K562 (cell line): ENCODE measurements at regions not wholly inside any gene's neighbourhood (a gene's known extent, or its start where the extent isn't known, plus 50 kb on each side); places are given as distances from the start of the nearest gene placed in this dataset.

Experiments used
- ATAC-seq: fragments of 200-7000 bp; cut with Tn5 transposase; 3 replicates; pipeline ENCODE4 v1.9.1; 2020; ENCODE audit warnings: moderate library complexity
- BruUV-seq: library from RNA; stranded (reverse); fragments of 400-500 nt; replicated peaks from 2 replicates; lab custom pipeline; 2021; lab: Mats Ljungman, UMichigan
- CTCF ChIA-PET: fragments of 300-600 bp; formaldehyde crosslinking; extraction: SDS; loops from one replicate; lab custom pipeline; 2021; ENCODE audit warnings: low intra/inter-chr PET ratio; lab: Yijun Ruan, JAX
- POLR2A ChIA-PET: fragments of 300-600, 350-650 bp; sonication (Branson Sonifier 250); formaldehyde crosslinking; extraction: SDS; loops from one replicate; lab custom pipeline; 2021; ENCODE audit warnings: antibody characterized with exemption, inconsistent platforms; lab: Yijun Ruan, JAX
- DNase-seq, 4 experiments: peaks; one replicate each; pipeline versions ENCODE4 v3.0.0 to v3.0.0-alpha.2; 2011 to 2018; ENCODE audit warnings: low spot score in 3 of 4, mixed read lengths in 3 of 4; ENCODE audit errors: extremely low read depth in 1 of 4
- FAIRE-seq: peaks from 2 replicates; lab custom pipeline; 2011; peaks lifted over from hg19 to GRCh38; lab: Jason Lieb, UNC
- H2AFZ ChIP-seq: 2 replicates; pipeline ENCODE4 v1.6.0; 2011; ENCODE audit warnings: low read depth, low read length, control low read depth, inconsistent platforms
- H3K27ac ChIP-seq: fragments of 200-600 bp; 3 replicates; pipeline ENCODE4 v1.8.0; 2011; ENCODE audit warnings: low read depth, mild to moderate bottlenecking, control low read depth, inconsistent platforms, low read length, moderate library complexity, mixed read lengths; ENCODE audit errors: extremely low read depth
- H3K27me3 ChIP-seq, 2 experiments: fragments of 300-600 bp in 1 of 2; 2 replicates in 1 of 2; 3 replicates in 1 of 2; pipeline versions ENCODE4 v1.6.0 to v1.8.0; 2011; ENCODE audit warnings: inconsistent platforms in 2 of 2, low read length in 2 of 2, mild to moderate bottlenecking in 1 of 2, mixed read lengths in 1 of 2, moderate library complexity in 1 of 2; ENCODE audit not compliant: control insufficient read depth in 2 of 2, insufficient read depth in 2 of 2
- H3K36me3 ChIP-seq: fragments of 300-600 bp; 3 replicates; pipeline ENCODE4 v1.8.0; 2011; ENCODE audit warnings: mild to moderate bottlenecking, low read length, inconsistent platforms; ENCODE audit not compliant: control insufficient read depth, insufficient read depth
- H3K4me1 ChIP-seq, 2 experiments: fragments of 200-600 bp in 1 of 2; replicated peaks in 1 of 2; 2 replicates in 1 of 2; 3 replicates in 1 of 2; pipeline versions ENCODE4 v1.5.1 to v1.8.0; 2011; ENCODE audit warnings: inconsistent platforms in 2 of 2, low read length in 2 of 2, mild to moderate bottlenecking in 1 of 2, mixed read lengths in 1 of 2, moderate library complexity in 1 of 2; ENCODE audit not compliant: control insufficient read depth in 2 of 2, insufficient read depth in 2 of 2
- H3K4me2 ChIP-seq: 2 replicates; pipeline ENCODE4 v1.6.1; 2011; ENCODE audit warnings: low read length, control low read depth, inconsistent platforms, mixed read lengths; ENCODE audit not compliant: insufficient read depth
- H3K4me3 ChIP-seq: fragments of 200-600 bp; sonication (generic), shearing (Covaris generic); 2 replicates; pipeline ENCODE4 v1.5.1; 2016; ENCODE audit warnings: control low read depth, inconsistent platforms
- H3K79me2 ChIP-seq: fragments of 200-600 bp; 3 replicates; pipeline ENCODE4 v1.8.0; 2011; ENCODE audit warnings: low read length, inconsistent platforms; ENCODE audit not compliant: control insufficient read depth, insufficient read depth
- H3K9ac ChIP-seq, 2 experiments: 2 replicates each; pipeline versions ENCODE4 v1.6.0 to v1.6.1; 2011; ENCODE audit warnings: low read depth in 2 of 2, low read length in 2 of 2, control low read depth in 1 of 2, inconsistent platforms in 1 of 2, mild to moderate bottlenecking in 1 of 2, mixed read lengths in 1 of 2; ENCODE audit not compliant: insufficient read depth in 1 of 2
- H3K9me1 ChIP-seq: one replicate; pipeline ENCODE4 v1.6.0; 2011; ENCODE audit warnings: inconsistent platforms, mild to moderate bottlenecking, low read length, moderate library complexity; ENCODE audit not compliant: control insufficient read depth, insufficient read depth
- H3K9me3 ChIP-seq: replicated peaks from 2 replicates; pipeline ENCODE4 v1.5.1; 2011; ENCODE audit warnings: low read depth, low read length, inconsistent platforms; ENCODE audit not compliant: control insufficient read depth, insufficient read depth
- H4K20me1 ChIP-seq: replicated peaks from 2 replicates; pipeline ENCODE4 v1.6.1; 2011; ENCODE audit warnings: low read length, inconsistent platforms, mixed read lengths; ENCODE audit not compliant: control insufficient read depth, insufficient read depth
- ZBTB40 ChIP-seq, 2 experiments: fragments of 450-650 bp in 1 of 2; sonication (generic) in 1 of 2; formaldehyde crosslinking in 1 of 2; IDR thresholded peaks; 2 replicates each; pipeline versions ENCODE4 v1.7.1 to v1.9.0; 2016 to 2022; ENCODE audit warnings: inconsistent platforms in 1 of 2, mild to moderate bottlenecking in 1 of 2, missing genetic modification reagents in 1 of 2
- ZNF280A ChIP-seq: fragments of 450-650 bp; IDR thresholded peaks from 2 replicates; pipeline ENCODE4 v1.6.1; 2018; ENCODE audit warnings: mild to moderate bottlenecking, low read depth; ENCODE audit not compliant: partially characterized antibody
- WGBS: fragments of 100-300 bp; shearing (Covaris generic); methylation state at CpG from one replicate; pipeline ENCODE4 v1.1.6; 2016; ENCODE audit warnings: low coverage, mixed read lengths; ENCODE audit not compliant: insufficient coverage; ENCODE audit errors: missing lambda C conversion rate; 5-methylcytosine and 5-hydroxymethylcytosine counted together
- in situ Hi-C: fragments of 300-500 bp; cut with MboI; formaldehyde crosslinking; loops from 4 replicates; pipeline ENCODE4 v1.15.0; 2018; ENCODE audit warnings: inconsistent platforms, mixed read lengths
- intact Hi-C: fragments of 100-400 bp; cut with micrococcal nuclease; formaldehyde crosslinking; loops from 2 replicates; pipeline ENCODE4 v1.14.2; 2022

GRCh38 chr10:8898745-8899330 lies 844.4 kb downstream of the GATA3 start:
- Histone ChIP-seq H3K9me1 (no peaks in the 10 kb centered on the region), H3K4me1 (no peaks in the 10 kb centered on the region), H3K9ac (no peak overlapping the region), H3K79me2 (no peaks in the 10 kb centered on the region), H4K20me1 (no peaks in the 10 kb centered on the region), H3K9me3 (no peaks in the 10 kb centered on the region; the same call in 1 of the 2 replicates), H3K27me3 (no peaks in the 10 kb centered on the region), H3K36me3 (no peaks in the 10 kb centered on the region), H3K27ac (no peak overlapping the region), H2AFZ (no peak overlapping the region), H3K4me2 (no peak overlapping the region), H3K4me3 (no peak overlapping the region)
- ChIA-PET POLR2A (no interaction called here), CTCF (no interaction called here)
- no TSS peak for BruUV-seq
- intact Hi-C loops, result no loop called here
- no peak for ATAC-seq
- in situ Hi-C loops, result no loop called here
- WGBS, result 3% methylated on average over 2 of the region's 2 CpGs
- DNase-seq, result no peak
- no peak for FAIRE-seq
- TF ChIP-seq ZBTB40 (IDR thresholded peaks at IDR 0.05) (no peak), ZBTB40 (CRISPR knock-in tag; IDR thresholded peaks at IDR 0.05) (no peak), ZNF280A (no peak)
